ENCODE measurements at regions not wholly inside any gene's neighbourhood (a gene's known extent, or its start where the extent isn't known, plus 50 kb on each side); places are given as distances from the start of the nearest gene placed in this dataset.

DNA sequence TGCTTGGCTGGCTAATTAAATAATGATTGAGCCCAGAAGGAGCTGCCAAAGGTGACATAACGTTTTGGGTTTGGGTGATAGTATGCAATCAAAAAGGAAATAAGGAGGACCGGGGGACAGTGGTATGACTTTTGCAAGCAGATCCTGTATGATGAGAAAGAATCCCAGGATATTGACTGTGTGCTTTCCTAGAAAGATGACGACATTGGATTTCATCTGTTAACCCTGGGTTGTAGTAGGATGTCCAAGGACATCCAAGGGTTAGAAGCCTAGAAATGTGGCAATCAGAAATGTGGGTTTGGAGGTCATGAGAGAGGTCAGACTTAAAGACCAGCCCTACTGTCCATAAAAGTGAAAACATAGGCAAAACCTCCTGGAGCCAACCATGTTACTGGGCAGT is 50.3 kb upstream of the HMHB1 start:
- H3K4me3 Mint-ChIP-seq (ENCODE audit: low read depth): no peak overlapping the region
- DNase-seq (ENCODE audit: low spot score, unreplicated experiment): no peak
- H3K27ac Mint-ChIP-seq: no peak overlapping the region
- TF ChIP-seq, protein P1, sequence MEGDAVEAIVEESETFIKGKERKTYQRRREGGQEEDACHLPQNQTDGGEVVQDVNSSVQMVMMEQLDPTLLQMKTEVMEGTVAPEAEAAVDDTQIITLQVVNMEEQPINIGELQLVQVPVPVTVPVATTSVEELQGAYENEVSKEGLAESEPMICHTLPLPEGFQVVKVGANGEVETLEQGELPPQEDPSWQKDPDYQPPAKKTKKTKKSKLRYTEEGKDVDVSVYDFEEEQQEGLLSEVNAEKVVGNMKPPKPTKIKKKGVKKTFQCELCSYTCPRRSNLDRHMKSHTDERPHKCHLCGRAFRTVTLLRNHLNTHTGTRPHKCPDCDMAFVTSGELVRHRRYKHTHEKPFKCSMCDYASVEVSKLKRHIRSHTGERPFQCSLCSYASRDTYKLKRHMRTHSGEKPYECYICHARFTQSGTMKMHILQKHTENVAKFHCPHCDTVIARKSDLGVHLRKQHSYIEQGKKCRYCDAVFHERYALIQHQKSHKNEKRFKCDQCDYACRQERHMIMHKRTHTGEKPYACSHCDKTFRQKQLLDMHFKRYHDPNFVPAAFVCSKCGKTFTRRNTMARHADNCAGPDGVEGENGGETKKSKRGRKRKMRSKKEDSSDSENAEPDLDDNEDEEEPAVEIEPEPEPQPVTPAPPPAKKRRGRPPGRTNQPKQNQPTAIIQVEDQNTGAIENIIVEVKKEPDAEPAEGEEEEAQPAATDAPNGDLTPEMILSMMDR (IDR thresholded peaks at IDR 0.05; ENCODE audit: unreplicated experiment): no peak
- no peaks in the 10 kb centered on the region for H3K36me3 Mint-ChIP-seq (ENCODE audit: insufficient read depth)
- H3K4me1 Mint-ChIP-seq (ENCODE audit: low read depth): no peaks in the 10 kb centered on the region
- peaks cover 3% of the 10 kb centered on the region for H3K27me3 Mint-ChIP-seq
- no peaks in the 10 kb centered on the region for H3K9me3 Mint-ChIP-seq (ENCODE audit: low read depth)

DNA sequence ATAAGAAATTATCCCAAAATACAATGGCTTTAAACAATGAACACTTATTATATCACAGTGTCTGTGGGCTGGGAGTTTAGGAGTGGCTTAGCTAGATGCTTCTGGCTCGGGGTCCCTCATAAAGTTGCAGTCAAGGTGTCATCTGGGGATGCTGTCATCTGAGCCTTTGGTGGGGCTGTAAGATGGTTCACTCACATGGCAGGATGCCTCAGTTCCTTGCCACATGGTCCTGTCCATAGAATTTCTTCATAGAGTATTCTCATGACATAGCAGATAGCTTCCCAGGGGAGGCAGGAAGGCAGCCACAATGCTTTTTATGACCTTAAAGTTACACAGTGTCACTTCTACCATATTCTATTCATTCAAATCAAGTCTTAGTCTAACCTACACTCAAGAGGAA is 51.2 kb upstream of the HMHB1 start:
- no peaks in the 10 kb centered on the region for H3K9me3 Mint-ChIP-seq (ENCODE audit: low read depth)
- peaks cover 3% of the 10 kb centered on the region for H3K27me3 Mint-ChIP-seq
- no peak overlapping the region for H3K4me3 Mint-ChIP-seq (ENCODE audit: low read depth)
- no peaks in the 10 kb centered on the region for H3K36me3 Mint-ChIP-seq (ENCODE audit: insufficient read depth)
- TF ChIP-seq, protein P1 (IDR thresholded peaks at IDR 0.05; ENCODE audit: unreplicated experiment): no peak
- H3K27ac Mint-ChIP-seq: no peak overlapping the region
- no peaks in the 10 kb centered on the region for H3K4me1 Mint-ChIP-seq (ENCODE audit: low read depth)
- DNase-seq (ENCODE audit: low spot score, unreplicated experiment): no peak

DNA sequence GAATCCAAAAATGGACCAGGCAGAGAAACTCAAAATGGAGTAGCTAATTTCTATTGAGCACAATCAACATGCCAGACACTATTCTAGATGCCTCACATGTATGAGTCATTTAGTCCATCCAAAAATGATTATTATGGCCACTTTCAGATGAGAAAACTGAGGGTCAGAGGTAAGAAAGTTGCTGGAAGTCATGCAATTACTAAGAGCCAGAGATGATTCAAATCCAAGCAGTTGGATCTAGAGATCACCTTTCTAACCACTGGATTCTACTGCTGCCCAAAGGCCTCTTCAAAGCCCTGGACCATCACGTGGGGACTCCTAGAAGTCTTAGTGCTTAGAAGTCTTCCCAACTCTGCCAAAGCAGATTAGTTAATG is 51.8 kb upstream of the HMHB1 start:
- TF ChIP-seq, protein P1 (IDR thresholded peaks at IDR 0.05; ENCODE audit: unreplicated experiment): no peak
- Mint-ChIP-seq H3K4me1 (ENCODE audit: low read depth) (no peaks in the 10 kb centered on the region), H3K36me3 (ENCODE audit: insufficient read depth) (no peaks in the 10 kb centered on the region), H3K9me3 (ENCODE audit: low read depth) (no peaks in the 10 kb centered on the region), H3K4me3 (ENCODE audit: low read depth) (no peak overlapping the region), H3K27ac (no peak overlapping the region), H3K27me3 (peaks cover 3% of the 10 kb centered on the region)
- DNase-seq (ENCODE audit: low spot score, unreplicated experiment): no peak

DNA sequence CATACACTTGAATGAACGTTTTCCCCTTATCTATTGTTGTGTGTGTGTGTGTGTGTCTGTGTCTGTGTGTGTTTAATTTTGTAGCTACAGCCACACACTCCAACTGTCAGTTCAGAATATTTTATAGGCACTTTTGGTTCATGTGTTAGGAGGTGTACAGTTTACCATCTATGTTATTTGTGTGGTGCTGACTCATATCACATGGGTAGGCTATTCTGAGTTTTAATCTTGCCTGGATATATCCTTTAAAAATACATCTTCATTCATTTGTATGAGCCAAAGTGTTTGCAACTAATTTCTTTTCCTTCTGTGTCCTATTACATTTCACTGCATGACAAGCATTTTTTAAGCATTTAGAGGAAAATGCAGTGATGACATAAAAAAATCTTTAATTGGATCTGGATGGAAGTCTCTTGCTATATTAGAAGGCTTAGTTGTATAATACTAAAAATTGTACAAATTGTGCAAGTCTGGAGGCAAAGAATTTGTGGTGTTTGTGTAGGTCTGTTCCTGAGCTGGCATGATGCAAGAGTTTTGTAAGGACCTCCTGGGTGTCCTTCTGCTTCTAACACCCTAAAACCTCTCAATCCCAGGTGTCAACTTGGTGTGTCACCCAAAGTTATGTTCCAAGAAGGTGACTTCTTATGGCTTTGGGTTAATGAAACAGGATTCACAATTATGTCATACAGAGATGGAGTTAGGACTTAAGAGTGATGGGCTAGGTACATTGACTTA is 52.4 kb upstream of the HMHB1 start:
- TF ChIP-seq, protein P1 (IDR thresholded peaks at IDR 0.05; ENCODE audit: unreplicated experiment): no peak
- Mint-ChIP-seq H3K9me3 (ENCODE audit: low read depth) (no peaks in the 10 kb centered on the region), H3K4me3 (ENCODE audit: low read depth) (no peak overlapping the region), H3K27me3 (peaks cover 3% of the 10 kb centered on the region), H3K36me3 (ENCODE audit: insufficient read depth) (no peaks in the 10 kb centered on the region), H3K27ac (no peak overlapping the region), H3K4me1 (ENCODE audit: low read depth) (no peaks in the 10 kb centered on the region)
- no peak for DNase-seq (ENCODE audit: low spot score, unreplicated experiment)

DNA sequence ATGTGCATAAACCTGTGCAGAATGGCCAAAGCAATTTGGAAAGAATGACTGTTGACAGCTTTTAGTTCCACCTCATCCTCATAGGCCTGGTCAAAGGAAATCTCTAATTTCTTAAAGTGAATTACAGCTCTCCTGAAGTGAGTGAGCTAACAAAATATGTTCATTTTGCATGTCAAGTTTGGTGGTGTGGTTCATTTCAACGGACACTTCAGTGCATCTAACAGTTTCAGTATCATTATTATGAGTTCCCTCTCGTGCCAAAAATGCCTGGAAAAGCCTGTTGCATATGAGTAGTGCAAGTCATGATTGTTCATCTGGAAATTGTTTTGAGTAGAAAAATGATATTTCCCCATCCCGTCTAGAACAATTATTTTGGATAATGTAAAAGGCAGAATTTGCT is 53.2 kb upstream of the HMHB1 start:
- Mint-ChIP-seq H3K4me1 (ENCODE audit: low read depth) (no peaks in the 10 kb centered on the region), H3K27me3 (peaks cover 3% of the 10 kb centered on the region), H3K4me3 (ENCODE audit: low read depth) (no peak overlapping the region), H3K36me3 (ENCODE audit: insufficient read depth) (no peaks in the 10 kb centered on the region), H3K9me3 (ENCODE audit: low read depth) (no peaks in the 10 kb centered on the region), H3K27ac (no peak overlapping the region)
- TF ChIP-seq, protein P1 (IDR thresholded peaks at IDR 0.05; ENCODE audit: unreplicated experiment): no peak
- DNase-seq (ENCODE audit: low spot score, unreplicated experiment): no peak

Data from progenitor cell of endocrine pancreas (in vitro differentiated cells).